GM12874 (cell line): ENCODE measurements at regions not wholly inside any gene's neighbourhood (a gene's known extent, or its start where the extent isn't known, plus 50 kb on each side); places are given as distances from the start of the nearest gene placed in this dataset.

ENCODE experiments used
- TF ChIP-seq, protein P1 (sequence below): IDR thresholded peaks from 2 replicates; pipeline ENCODE4 v1.5.1; 2011; ENCODE audit warnings: low read depth, mild to moderate bottlenecking, control low read depth, low read length, moderate library complexity; ENCODE audit not compliant: insufficient read depth

DNA sequence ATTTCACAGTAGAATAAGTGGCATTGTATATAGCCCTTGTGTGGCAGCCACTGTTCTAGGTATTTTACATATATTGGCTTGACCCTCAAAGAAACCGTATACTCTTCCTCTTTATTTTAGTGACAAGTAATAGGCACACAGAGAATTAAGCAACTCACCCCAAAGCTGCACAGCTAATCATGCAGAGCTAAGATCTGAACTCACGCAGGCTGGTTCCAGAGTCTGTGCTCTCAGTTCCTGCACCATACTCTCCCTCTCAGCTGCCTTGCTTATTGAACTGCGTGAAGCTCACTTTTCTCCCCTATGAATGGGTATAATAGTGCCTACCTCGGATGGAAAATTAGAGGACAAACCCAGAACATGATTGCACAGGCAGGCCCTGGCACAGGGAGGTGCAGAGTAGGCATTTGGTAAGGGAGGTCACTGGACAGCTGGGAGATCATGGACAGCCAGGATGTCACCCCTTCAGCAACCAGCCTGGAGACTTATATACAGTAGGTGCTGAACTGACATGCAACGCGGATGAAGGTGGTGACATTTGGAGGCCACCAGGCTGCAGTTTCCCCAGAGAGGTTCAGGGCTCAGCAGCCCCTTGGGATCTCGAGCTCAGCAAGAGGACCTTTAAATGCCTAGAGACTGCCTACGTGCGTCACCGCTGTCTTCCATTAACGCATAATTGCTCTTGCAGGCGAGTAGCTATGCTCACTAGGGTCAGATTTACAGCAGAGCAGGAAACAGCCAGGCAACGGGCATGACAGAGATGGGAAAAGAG lies 78.4 kb upstream of the TP53I11 start:
- TF ChIP-seq, protein P1, sequence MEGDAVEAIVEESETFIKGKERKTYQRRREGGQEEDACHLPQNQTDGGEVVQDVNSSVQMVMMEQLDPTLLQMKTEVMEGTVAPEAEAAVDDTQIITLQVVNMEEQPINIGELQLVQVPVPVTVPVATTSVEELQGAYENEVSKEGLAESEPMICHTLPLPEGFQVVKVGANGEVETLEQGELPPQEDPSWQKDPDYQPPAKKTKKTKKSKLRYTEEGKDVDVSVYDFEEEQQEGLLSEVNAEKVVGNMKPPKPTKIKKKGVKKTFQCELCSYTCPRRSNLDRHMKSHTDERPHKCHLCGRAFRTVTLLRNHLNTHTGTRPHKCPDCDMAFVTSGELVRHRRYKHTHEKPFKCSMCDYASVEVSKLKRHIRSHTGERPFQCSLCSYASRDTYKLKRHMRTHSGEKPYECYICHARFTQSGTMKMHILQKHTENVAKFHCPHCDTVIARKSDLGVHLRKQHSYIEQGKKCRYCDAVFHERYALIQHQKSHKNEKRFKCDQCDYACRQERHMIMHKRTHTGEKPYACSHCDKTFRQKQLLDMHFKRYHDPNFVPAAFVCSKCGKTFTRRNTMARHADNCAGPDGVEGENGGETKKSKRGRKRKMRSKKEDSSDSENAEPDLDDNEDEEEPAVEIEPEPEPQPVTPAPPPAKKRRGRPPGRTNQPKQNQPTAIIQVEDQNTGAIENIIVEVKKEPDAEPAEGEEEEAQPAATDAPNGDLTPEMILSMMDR, result no peak

DNA sequence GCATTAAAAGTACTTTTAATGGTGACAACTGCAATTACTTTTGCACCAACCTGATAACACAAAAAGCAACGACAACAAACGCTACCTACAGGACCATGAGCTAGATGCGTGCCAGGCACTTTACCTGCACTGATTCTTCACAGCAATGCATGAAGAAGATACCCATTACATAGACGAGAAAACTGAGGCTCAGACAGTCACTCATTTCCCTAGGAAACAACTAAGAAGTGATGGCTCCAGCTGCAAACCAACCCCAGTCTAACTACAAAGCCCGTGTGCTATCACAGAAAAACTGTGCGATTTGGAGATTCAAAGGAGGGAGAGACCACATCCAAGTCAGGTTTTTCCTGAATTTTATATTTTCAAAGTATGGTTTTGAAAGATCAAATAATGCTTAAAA lies 80.1 kb upstream of the TP53I11 start:
- TF ChIP-seq, protein P1, result no peak

DNA sequence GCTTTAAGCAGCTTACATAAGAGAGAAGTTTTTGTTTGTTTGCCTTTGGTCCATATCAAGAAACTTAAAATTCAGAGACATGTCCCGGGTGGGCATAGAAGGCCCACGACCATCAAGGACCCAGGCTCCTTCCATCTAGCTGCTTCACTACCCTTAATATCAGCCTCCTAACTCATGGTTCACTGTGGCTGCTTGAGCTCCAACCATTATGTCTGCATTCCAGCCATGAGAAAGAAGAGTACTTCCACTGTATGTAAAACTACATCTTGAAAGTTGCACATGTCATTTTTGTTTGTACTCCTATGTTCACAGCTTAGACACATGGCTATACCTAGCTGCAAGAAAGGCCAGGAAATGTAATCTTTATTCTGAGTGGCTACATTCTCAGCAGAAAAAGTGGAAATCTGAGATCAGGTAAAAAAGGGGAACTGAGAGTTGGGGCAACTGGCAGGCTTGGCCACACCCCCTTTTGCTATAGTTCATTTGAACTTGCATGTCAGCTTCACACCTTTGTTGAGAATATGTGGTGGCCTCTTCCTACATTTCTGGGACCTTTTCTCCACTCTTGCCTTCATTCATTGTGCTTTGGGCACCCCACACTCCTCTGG lies 81.3 kb upstream of the TP53I11 start:
- TF ChIP-seq, protein P1, result no peak

DNA sequence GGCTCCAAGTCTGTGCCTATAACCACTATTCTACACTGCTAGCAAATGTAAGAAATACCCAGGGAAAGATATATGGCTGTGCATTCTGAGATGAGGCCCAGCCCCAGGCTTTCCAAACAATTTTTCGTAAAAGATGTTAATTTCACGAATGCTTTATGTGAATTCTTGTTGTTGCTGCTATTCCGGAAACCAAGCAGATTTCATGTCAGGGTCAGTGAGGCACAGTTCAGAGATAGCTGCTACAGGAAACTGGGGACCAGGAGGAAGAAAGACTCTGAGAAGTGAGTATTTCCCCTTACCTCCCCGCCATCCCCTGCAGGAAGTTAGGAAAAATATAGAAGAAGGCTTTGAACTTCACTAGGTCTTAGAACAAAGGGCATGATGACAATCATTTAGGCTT lies 84.7 kb upstream of the TP53I11 start:
- TF ChIP-seq, protein P1, result no peak

DNA sequence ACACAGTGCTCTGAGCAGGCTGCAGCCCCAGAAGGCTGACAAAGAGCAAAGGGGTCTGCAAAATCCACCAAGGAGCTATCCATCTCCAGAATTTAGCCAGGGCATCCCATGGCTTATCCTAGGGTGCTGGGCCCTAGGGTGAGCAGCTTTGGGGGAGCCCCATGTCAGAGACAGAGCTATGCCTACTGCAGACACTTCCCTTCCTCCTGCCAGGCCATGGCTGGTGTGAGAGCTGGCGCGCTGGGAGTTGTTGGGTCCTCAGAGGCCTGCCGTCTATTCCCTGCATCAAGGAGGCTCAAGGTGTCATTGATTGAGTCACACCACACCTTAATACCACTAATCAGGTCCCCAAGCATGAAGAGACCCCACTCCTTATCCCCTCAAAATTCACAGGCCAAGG lies 85.3 kb upstream of the TP53I11 start:
- TF ChIP-seq, protein P1, result no peak

DNA sequence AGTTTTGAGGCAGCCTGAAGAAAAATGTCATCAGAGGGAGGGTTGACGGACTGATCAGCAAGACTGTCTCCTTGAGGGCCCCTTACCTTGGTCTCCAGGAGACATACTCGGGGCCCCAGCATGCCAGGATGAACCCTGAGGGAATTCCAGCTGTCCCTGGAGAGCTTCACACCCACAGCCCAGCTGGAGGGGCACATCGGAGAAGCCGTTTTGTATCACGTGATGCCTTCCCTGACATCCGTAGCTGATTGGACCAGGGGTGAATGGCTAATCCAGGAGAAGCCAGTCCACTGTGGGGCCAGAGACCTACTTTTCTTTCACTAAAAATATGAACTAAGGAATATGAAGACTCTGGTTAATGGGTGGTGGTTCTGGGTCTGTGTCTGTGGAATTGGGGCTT lies 86.0 kb upstream of the TP53I11 start:
- TF ChIP-seq, protein P1, result no peak

DNA sequence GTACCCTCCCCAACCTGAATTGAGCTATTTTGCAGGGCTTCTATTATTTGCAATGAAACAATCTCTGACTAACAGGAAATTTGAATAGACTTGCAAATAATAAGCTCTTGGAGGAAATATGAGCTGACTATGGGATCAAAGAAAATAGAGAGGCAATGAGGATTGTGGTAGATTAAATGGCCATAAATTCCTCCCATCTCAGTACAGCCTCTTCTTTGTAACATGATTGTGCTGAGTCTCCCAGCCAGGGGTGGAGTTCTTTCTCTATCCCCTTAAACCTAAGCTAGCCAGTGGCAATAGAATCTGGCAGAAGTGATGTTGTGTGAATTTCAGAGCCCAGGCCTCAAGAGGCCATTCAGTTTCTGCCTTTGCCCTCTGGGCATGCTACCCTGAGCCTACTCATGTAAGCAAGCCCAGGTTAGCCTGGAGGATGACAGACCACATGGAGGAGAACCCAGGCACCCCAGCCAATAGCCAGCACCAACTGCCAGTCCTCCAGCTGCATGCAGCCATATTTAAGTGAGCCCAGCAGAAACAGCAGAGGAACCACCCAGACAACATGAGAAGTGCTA lies 86.8 kb upstream of the TP53I11 start:
- TF ChIP-seq, protein P1, result no peak
